Vagina (tissue), 2 donors: ENCODE measurements at regions not wholly inside any gene's neighbourhood (a gene's known extent, or its start where the extent isn't known, plus 50 kb on each side); places are given as distances from the start of the nearest gene placed in this dataset.

ENCODE experiments used
- POLR2AphosphoS5 ChIP-seq, 2 donors: sonication (generic); formaldehyde crosslinking; IDR thresholded peaks; one replicate each; pipeline ENCODE4 v1.9.0; 2017; ENCODE audit warnings: antibody characterized with exemption in 2 of 2, mild to moderate bottlenecking in 2 of 2, low read depth in 1 of 2; ENCODE audit not compliant: insufficient read depth in 1 of 2
- TF ChIP-seq, protein P1 (sequence below), 3 experiments: fragments of 450-650 bp in 2 of 3; fragments of 200-600 bp in 1 of 3; sonication (generic) in 1 of 3; IDR thresholded peaks; one replicate each; pipeline ENCODE4 v1.5.1; 2017 to 2019; ENCODE audit warnings: antibody characterized with exemption in 3 of 3, mild to moderate bottlenecking in 2 of 3, moderate library complexity in 2 of 3

DNA sequence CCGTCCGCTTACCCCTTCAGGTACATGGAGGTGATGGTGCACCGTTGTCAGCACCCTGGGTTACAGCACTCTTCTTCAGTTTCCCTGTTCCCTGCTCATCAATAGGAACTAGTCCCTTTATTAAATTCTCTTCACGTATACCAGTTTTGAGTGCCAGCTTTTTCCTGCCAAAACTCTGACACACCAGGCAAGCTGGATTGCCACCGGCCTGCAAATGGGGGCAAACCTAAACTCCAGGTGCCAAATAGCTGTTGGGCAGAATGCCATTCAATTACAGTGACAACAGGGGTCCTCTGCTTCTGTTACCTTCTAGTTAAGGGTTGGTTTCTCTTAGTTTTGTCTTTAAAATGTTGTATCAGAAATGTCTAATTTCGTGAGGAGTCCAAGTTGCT, 400.4 kb downstream of the OSTF1 start:
- TF ChIP-seq, protein P1, sequence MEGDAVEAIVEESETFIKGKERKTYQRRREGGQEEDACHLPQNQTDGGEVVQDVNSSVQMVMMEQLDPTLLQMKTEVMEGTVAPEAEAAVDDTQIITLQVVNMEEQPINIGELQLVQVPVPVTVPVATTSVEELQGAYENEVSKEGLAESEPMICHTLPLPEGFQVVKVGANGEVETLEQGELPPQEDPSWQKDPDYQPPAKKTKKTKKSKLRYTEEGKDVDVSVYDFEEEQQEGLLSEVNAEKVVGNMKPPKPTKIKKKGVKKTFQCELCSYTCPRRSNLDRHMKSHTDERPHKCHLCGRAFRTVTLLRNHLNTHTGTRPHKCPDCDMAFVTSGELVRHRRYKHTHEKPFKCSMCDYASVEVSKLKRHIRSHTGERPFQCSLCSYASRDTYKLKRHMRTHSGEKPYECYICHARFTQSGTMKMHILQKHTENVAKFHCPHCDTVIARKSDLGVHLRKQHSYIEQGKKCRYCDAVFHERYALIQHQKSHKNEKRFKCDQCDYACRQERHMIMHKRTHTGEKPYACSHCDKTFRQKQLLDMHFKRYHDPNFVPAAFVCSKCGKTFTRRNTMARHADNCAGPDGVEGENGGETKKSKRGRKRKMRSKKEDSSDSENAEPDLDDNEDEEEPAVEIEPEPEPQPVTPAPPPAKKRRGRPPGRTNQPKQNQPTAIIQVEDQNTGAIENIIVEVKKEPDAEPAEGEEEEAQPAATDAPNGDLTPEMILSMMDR (IDR thresholded peaks at IDR 0.05): no peak
- TF ChIP-seq POLR2AphosphoS5 (IDR thresholded peaks at IDR 0.05; ENCODE audit: insufficient read depth in 1 of 2, low read depth in 1 of 2): no peak
